CD4-positive, alpha-beta T cell treated with Interleukin-2 at 100 ng/mL for 4 hours (primary cell): ENCODE measurements at regions not wholly inside any gene's neighbourhood (a gene's known extent, or its start where the extent isn't known, plus 50 kb on each side); places are given as distances from the start of the nearest gene placed in this dataset.
"Not testable (repeated sequence)": the region's sequence is repeated elsewhere in the genome, so short reads cannot be mapped to it uniquely, and the experiment has no call there.

Experiments used
- DNase-seq: peaks from one replicate; pipeline ENCODE4 v3.0.0-alpha.2; 2020; ENCODE audit warnings: low spot score

- not testable (repeated sequence) for DNase-seq
These were observed 123.9 kb downstream of the MREG start for GRCh38 chr2:215889240-215889969.

DNA sequence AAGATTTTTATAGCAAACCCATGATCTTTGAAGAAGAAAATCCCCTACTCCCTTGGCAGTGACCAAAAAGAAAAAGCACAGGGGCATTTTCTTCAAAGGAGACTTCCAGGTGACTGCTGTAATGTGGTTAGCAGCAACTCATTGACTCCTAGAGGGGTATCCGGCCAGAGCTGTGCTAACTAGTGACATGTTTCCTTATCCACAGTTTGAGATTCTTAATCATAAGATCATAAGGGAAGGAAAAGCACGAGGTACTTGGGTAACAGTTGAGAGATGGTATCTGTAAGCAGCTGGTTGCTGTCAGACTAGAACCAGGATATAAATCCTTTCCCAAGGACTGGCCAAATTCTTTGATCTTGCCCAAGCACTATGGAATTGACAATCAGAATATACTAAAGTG, 124.7 kb downstream of the MREG start:
- DNase-seq: no peak

DNA sequence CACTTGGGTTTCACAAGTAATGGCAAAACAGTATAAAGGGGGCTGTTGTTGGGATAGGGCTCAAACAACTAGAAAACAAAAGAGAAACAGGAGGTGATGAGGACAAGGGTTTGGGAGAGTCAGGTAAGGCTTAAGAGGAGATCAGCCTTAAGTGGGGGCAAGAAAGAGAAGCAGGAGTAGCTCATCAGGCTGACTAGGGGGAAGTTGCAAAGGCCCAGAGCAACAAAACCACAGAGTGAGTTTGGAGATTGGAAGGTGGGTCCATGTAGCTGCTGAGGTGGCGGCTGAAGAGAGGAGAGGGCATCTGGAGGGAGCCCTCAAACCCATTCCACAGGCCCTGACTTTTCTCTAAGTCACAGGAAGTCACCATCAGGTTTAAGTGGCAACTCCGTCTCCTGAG, 126.0 kb downstream of the MREG start:
- DNase-seq: no peak

DNA sequence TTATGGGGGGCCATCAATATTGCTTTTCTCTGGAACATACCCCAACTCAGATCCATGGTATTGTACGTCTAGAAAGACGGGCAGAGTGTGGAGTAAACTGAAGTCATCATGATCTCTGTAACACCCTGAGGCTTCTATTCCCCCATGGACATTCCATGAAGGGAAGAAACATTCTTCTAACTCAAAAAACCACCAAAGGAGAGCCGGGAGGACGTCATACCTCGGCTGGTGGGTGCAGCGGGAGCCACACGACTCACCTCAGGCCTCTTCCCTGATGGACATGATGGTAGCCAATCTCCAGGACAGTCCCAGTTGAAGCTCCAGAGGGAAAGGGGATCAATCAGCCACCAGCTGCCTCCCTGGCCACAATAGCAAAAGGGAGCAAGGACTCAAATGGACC, 127.3 kb downstream of the MREG start:
- DNase-seq: no peak

DNA sequence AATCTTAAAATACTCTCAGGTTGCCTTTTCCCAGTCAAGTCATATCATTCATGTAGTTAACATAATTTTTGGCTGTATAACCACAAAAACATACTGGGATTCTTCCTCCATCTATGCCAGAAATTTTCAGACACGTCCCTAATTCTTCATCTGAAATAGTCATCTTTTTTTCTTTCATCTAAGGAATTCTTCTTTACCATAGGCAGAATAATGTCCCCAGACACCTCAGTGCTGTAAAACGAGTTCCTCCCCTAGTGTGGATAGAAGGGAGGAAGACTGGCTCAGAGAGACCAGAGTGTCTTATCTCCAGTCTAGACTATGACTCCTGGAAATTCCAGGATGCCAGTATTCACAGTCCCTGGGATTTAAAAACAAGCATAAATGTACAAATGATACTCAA, 127.8 kb downstream of the MREG start:
- DNase-seq: no peak

- no peak for DNase-seq
These were observed 128.8 kb downstream of the MREG start for GRCh38 chr2:215884451-215885087.

GRCh38 chr2:215883799-215884198, 129.6 kb downstream of the MREG start:
- no peak for DNase-seq

DNA sequence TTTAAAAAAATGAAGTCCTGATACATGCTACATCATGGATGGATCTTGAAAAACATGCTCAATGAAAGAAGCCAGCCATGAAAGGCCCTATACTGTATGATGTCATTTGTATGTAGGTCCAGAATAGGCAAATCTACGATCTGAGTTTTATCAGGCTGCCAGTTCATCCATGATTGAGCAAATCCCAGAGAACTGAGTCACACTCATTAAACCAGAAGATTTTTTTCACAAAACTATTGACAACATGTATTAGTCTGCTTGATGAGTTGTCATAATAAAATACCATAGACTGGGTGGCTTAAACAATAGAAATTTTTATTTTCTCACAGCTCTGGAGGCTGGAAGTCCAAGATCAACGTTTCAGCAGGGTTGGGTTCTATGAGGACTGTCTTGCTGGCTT, 130.7 kb downstream of the MREG start:
- no peak for DNase-seq

- DNase-seq: no peak
These were observed 131.8 kb downstream of the MREG start for GRCh38 chr2:215881582-215881981.

DNA sequence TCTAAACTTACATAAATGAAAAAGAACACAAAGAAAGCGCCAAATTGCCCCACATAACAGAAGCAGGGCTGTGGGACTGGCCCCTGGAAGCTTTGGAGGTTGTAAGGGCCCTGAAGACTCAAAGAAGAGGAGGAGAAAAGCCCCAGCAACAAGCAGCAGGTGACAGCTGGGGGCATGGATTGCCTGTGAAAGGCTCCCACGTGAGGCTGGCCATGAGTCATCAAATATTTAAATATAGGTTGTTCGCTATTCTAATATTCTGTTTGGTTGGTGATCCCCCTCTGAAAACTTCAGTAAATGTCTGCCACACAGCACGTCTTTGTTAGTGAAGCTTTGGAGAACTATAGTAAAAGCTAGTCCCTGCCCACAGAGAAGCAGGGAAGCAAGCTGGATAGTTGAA, 132.4 kb downstream of the MREG start:
- no peak for DNase-seq

GRCh38 chr2:215879977-215880940, 133.1 kb downstream of the MREG start:
- no peak for DNase-seq

DNA sequence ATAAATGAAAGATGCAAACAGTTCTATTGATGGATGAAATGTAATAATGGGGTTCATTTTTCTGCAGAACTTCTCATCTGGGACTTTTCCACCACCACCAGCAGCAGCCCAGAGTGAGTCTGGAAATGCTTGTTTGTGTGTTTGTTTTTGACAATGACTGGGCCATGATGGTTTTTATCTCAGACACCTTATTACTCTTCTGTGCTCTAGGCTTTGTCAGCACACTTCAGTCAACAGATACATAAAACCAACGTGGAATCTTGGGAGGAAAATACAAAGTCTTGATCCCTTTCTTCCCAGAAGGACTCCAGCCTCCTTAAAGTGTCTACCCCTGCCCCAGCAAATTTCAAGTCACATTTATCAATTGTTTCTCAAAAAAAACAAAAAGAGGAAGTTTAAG, 134.0 kb downstream of the MREG start:
- DNase-seq: no peak

- DNase-seq: no peak
These were observed 134.8 kb downstream of the MREG start for GRCh38 chr2:215878476-215879063.

GRCh38 chr2:215876937-215877238, 136.5 kb downstream of the MREG start:
- DNase-seq: no peak

- no peak for DNase-seq
These were observed 137.0 kb downstream of the MREG start for GRCh38 chr2:215876139-215876936.

DNA sequence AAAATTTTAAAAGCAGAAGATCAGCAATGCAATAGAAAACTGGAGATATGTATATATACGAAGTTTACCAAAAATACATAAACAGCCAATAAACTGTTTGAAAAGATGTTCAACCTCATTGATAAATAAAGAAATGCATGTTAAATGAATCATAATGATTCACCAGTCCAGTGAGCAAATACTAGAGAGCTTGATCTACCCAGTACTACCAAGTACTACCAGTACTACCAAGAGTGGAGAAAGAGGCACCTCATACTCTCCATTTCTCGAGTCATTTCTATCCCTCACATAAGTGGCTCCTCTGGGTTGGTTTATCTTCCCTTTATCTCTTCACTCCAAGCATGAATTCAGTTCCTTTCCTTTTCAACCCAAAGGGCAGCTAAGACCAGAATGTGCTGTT, 138.9 kb downstream of the MREG start:
- no peak for DNase-seq

- no peak for DNase-seq
These were observed 142.4 kb downstream of the MREG start for GRCh38 chr2:215870986-215871385.

DNA sequence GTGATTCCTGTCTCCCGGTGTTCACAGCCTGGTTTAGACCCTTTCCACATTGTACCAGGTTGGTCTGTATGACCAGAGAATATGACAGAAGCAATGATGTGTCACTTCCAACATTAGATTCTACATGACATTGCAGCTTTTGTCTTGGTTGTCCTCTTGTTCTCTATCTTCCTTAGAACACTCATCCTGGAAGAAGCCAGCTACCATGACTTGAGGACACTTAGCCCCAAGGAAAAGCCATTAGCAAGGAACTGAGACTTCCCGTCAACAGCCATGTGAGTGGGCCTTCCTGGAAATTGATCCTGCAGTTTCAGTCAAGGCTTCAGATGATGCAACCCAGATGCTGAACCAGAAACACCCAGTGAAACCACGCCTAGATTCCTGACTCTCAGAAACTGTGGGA, 143.3 kb downstream of the MREG start:
- DNase-seq: no peak

DNA sequence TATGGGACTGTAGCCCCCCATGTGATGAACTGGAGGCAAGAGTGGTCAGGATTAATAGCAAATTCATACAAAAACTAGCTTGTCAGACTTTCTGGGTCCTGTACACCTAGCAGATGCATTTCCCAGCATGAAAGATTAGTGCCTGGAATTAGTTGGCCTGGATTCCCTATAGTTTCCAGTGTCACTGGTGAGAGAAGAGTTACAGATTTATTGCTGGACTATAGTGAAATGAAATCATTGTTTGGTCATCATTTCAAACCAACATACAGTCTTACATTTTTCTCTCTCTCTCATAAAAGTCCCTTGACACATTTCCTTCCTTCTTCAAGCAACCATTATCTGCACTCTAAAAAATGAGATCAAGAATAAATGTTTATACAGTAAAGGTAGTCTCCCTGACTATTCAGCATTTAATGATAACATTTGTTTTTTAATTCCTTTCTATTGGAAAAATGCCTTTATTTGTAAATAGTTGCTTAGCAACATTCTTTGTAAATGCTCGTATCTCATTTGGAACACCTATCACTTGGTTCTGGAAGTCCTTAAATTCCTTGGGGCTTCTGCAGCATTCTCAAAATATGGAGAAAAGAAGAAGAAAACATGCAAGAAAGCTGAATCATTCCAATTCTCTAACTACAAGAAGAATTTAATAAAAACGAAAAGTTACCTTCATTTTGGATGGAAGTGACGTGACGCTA, 144.4 kb downstream of the MREG start:
- no peak for DNase-seq

- no peak for DNase-seq
These were observed 146.7 kb downstream of the MREG start for GRCh38 chr2:215866606-215867005.

GRCh38 chr2:215863687-215864086, 149.7 kb downstream of the MREG start:
- DNase-seq: no peak
